GM06990 (cell line): ENCODE measurements at regions not wholly inside any gene's neighbourhood (a gene's known extent, or its start where the extent isn't known, plus 50 kb on each side); places are given as distances from the start of the nearest gene placed in this dataset.

Experiments
- DNase-seq: peaks from one replicate; pipeline ENCODE4 v3.0.0-alpha.2; 2011; ENCODE audit not compliant: insufficient read length; ENCODE audit errors: extremely low read depth
- H3K27me3 ChIP-seq: replicated peaks from 2 replicates; pipeline ENCODE4 v1.6.0; 2011; ENCODE audit warnings: low read length; ENCODE audit not compliant: control insufficient read depth, insufficient read depth
- H3K36me3 ChIP-seq: 2 replicates; pipeline ENCODE4 v1.5.1; 2011; ENCODE audit warnings: low read length; ENCODE audit not compliant: control insufficient read depth, insufficient read depth
- H3K4me3 ChIP-seq: replicated peaks from 2 replicates; pipeline ENCODE4 v1.5.1; 2011; ENCODE audit warnings: low read depth, mild to moderate bottlenecking, control low read depth, low read length
- TF ChIP-seq, protein P1 (sequence below): IDR thresholded peaks from 2 replicates; pipeline ENCODE4 v1.5.1; 2011; ENCODE audit warnings: low read length, control low read depth, mild to moderate bottlenecking, inconsistent platforms; ENCODE audit not compliant: insufficient read depth, poor library complexity, severe bottlenecking

DNA sequence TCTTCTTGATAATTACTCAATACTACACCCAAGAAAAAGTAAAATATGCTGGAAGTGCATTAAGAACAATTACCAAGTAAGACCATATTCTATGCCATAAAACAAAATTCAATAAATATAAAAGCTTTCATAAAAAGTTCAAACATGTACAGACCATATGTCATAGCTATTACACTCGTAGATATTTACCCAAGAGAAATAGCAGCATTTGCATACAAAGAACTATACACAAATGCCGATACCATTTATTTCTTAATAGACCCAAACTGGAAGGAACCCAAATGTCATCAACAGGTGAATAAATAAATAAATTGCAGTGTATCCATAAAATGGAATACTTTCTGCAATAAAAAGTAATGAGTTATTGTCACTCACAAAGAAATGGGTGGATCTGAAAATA lies 78.3 kb upstream of the SLC16A7 start:
- DNase-seq = no peak
- Histone ChIP-seq H3K4me3 (no peak overlapping the region), H3K36me3 (no peaks in the 10 kb centered on the region), H3K27me3 (no peaks in the 10 kb centered on the region)
- TF ChIP-seq, protein P1, sequence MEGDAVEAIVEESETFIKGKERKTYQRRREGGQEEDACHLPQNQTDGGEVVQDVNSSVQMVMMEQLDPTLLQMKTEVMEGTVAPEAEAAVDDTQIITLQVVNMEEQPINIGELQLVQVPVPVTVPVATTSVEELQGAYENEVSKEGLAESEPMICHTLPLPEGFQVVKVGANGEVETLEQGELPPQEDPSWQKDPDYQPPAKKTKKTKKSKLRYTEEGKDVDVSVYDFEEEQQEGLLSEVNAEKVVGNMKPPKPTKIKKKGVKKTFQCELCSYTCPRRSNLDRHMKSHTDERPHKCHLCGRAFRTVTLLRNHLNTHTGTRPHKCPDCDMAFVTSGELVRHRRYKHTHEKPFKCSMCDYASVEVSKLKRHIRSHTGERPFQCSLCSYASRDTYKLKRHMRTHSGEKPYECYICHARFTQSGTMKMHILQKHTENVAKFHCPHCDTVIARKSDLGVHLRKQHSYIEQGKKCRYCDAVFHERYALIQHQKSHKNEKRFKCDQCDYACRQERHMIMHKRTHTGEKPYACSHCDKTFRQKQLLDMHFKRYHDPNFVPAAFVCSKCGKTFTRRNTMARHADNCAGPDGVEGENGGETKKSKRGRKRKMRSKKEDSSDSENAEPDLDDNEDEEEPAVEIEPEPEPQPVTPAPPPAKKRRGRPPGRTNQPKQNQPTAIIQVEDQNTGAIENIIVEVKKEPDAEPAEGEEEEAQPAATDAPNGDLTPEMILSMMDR = no peak

DNA sequence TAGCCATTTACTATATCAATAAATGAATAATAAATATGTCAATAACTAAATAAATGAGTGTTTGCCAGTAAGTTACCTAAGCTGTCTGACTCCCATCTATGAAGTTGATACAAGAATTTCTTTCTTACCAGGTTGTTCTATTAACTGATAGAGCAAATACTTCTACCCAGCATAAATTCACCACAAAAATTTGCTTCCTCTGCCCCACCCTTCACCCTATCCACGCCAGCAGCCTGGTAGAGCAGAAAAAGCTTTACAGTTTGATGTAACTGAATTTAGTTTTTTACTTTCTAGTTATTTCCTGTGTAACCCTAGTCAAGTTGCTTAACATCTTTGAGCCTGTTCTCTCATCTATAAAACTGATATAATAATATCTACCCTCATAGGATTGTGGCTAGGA lies 94.9 kb upstream of the SLC16A7 start:
- Histone ChIP-seq H3K4me3 (no peak overlapping the region), H3K27me3 (no peaks in the 10 kb centered on the region), H3K36me3 (no peaks in the 10 kb centered on the region)
- TF ChIP-seq, protein P1 = no peak
- DNase-seq = no peak

DNA sequence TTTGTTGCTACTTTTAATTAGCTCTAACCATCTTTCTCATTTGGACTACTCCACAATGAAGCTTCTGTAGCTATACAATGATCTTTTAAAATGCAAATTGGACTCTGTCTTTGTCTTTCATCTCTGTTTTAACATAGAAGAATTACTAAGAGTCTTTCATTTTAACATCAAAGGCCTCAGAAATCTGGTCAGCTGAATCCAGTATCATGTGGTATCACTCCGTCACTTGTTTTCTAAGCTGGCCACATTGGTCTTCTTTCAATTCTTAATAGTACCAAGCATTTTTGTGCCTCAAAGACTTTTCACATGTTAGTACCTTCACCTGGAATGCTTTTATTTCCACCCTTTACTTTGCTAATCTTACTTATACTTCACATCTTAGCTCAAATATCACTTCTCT lies 95.5 kb upstream of the SLC16A7 start:
- TF ChIP-seq, protein P1 = no peak
- Histone ChIP-seq H3K36me3 (no peaks in the 10 kb centered on the region), H3K27me3 (no peaks in the 10 kb centered on the region), H3K4me3 (no peak overlapping the region)
- no peak for DNase-seq

DNA sequence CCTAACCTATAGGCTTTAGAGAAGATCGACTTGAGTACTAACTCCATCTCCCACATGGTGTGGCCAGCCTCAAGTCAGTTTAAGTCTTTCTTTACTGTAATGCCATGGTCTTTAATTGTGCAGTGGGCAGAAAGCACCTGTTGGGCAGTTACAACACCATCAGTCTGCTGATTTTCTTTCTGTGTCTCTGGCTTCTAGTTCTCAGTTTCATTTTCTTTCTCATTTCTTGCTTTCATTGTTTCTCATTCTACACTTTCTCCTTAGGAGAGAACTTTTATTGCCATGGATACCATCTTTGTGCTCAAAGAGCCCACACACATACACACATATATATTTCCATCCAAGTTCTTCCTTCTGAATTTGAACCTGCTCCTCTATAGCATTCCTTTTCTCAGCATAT lies 96.1 kb upstream of the SLC16A7 start:
- no peak for DNase-seq
- Histone ChIP-seq H3K27me3 (no peaks in the 10 kb centered on the region), H3K36me3 (no peaks in the 10 kb centered on the region), H3K4me3 (no peak overlapping the region)
- TF ChIP-seq, protein P1 = no peak

DNA sequence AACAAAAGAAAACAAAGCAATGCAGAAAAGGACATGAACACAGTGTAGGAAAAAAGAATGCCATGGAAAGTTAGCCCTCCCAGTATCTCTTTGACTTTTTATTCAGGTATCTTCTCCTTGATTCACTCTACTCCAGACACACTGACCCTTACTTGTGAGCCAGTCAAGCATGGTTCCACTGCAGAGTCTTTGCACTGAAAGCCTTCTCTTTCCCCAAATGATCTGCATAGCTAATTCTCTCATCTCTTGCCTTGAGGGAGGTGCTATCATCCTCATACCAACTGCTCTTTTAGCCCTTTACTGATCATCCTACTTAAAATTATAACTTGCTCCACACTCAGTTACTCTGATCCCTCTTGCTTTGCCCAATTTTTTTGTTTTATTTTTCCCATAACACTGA lies 101.2 kb upstream of the SLC16A7 start:
- Histone ChIP-seq H3K36me3 (no peaks in the 10 kb centered on the region), H3K4me3 (no peak overlapping the region), H3K27me3 (no peaks in the 10 kb centered on the region)
- TF ChIP-seq, protein P1 = no peak
- no peak for DNase-seq

DNA sequence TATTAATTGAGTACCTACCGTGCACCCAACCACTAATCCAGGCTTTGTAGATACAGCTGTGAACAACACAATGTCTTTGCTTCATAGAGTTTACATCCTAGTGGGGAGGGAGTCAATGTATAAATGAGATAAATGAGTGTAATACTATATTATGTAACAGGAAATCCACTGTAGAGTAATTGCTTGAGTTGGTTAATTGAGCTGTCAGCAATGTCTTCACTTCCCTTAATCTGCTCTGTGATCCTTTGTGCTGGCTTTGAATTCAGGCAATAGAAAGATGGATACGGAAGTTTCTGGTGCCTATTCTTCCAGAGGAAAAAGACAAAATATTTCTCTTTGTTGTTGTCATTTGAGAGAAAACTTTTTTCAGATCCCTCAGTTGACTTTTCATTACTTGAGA lies 104.0 kb upstream of the SLC16A7 start:
- TF ChIP-seq, protein P1 = no peak

More for the DNA sequence above, 104.0 kb upstream of the SLC16A7 start:
- no peak overlapping the region for H3K4me3 ChIP-seq
- H3K27me3 ChIP-seq = no peaks in the 10 kb centered on the region
- no peaks in the 10 kb centered on the region for H3K36me3 ChIP-seq
- no peak for DNase-seq
